Bronchial epithelial cell (primary cell): ENCODE measurements at regions not wholly inside any gene's neighbourhood (a gene's known extent, or its start where the extent isn't known, plus 50 kb on each side); places are given as distances from the start of the nearest gene placed in this dataset.

Source experiments
- DNase-seq: peaks from one replicate; pipeline ENCODE4 v3.0.0-alpha.2; 2010; ENCODE audit warnings: low read depth
- FAIRE-seq: peaks from 2 replicates; lab custom pipeline; 2011; peaks lifted over from hg19 to GRCh38; lab: Jason Lieb, UNC
- H3K27me3 ChIP-seq: 2 replicates; pipeline ENCODE4 v1.5.1; 2011; ENCODE audit warnings: low read length; ENCODE audit not compliant: control insufficient read depth, insufficient read depth
- H3K36me3 ChIP-seq: 2 replicates; pipeline ENCODE4 v1.5.1; 2011; ENCODE audit warnings: low read length; ENCODE audit not compliant: control insufficient read depth, insufficient read depth
- H3K4me3 ChIP-seq: 2 replicates; pipeline ENCODE4 v1.5.1; 2011; ENCODE audit warnings: mild to moderate bottlenecking, low read depth, low read length, control low read depth
- CTCF ChIP-seq: IDR thresholded peaks from 2 replicates; pipeline ENCODE4 v1.5.1; 2011; ENCODE audit warnings: mild to moderate bottlenecking, moderate library complexity, low read length, control low read depth, inconsistent platforms; ENCODE audit not compliant: insufficient read depth, severe bottlenecking

DNA sequence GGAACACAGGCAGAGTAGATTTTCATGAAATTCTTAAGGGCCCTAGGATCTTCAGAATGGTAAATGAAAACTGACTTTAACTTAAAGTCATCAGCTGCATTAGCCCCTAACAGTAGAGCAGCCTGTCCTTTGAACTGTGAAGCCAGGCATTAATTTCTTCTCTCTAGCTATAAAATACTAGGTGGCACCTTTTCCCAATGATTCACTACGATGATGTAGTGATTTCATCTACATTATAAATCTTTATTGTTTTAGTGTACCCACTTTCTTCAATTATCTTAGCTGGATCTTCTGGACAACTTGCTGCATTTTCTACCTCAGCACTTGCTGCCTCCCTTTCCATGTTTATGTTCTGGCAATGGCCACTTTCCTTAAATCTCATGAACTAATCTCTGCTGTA lies 290.5 kb downstream of the NOL4 start:
- FAIRE-seq = no peak

DNA sequence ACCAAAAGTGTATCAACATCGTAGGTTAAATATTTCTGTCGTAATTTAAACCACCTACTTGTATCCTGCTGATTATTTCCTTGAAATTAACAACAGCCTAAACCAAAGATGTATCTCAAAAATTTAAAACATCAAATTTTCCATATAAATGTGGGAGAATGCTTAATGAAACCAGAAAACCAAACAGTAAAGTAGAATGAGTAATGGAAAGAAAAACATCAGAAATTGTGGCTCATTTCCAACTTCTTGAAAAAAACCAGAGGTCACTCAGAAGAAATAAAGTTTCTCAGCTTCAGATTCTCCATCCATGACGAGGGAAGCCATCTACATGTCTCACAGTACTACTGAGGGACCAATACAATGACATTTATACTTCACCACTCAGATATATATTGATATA lies 296.5 kb downstream of the NOL4 start:
- TF ChIP-seq CTCF = no peak
- no peak for DNase-seq

More for the DNA sequence above, 290.5 kb downstream of the NOL4 start:
- Histone ChIP-seq H3K4me3 (no peak overlapping the region), H3K27me3 (no peaks in the 10 kb centered on the region), H3K36me3 (no peaks in the 10 kb centered on the region)
- no peak for TF ChIP-seq CTCF
- DNase-seq = no peak

GRCh38 chr18:33924576-33924975 lies 300.1 kb downstream of the NOL4 start:
- Histone ChIP-seq H3K36me3 (no peaks in the 10 kb centered on the region), H3K27me3 (no peaks in the 10 kb centered on the region), H3K4me3 (no peak overlapping the region)
- FAIRE-seq (no peak), DNase-seq (no peak)
- TF ChIP-seq CTCF = no peak

More for the DNA sequence above, 296.5 kb downstream of the NOL4 start:
- no peak for FAIRE-seq
- Histone ChIP-seq H3K4me3 (no peak overlapping the region), H3K36me3 (no peaks in the 10 kb centered on the region), H3K27me3 (no peaks in the 10 kb centered on the region)

- DNase-seq (no peak), FAIRE-seq (no peak)
- TF ChIP-seq CTCF = no peak
- Histone ChIP-seq H3K4me3 (no peak overlapping the region), H3K27me3 (no peaks in the 10 kb centered on the region), H3K36me3 (no peaks in the 10 kb centered on the region)
Observed at GRCh38 chr18:33923980-33924379, 300.7 kb downstream of the NOL4 start.

DNA sequence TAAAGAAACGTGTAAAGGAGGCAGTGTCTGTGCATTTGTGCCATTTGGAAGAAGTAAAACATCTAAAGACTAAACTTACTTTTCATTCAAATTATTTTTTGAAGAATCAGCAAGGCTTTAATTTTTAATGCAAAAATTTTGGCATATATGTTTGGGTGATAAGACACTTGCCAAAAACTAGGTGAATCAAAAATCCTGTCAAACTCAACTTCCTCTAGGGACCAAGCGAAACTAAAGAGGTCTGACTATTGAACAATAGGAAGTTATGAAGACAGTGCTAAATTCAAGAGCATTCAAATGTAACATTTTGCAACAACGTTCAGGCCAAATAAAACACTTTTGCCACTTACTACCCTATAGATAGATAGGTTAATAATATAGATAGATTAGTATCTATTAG lies 306.1 kb downstream of the NOL4 start:
- no peak for FAIRE-seq
- no peak for TF ChIP-seq CTCF
- H3K27me3 ChIP-seq = no peaks in the 10 kb centered on the region

DNA sequence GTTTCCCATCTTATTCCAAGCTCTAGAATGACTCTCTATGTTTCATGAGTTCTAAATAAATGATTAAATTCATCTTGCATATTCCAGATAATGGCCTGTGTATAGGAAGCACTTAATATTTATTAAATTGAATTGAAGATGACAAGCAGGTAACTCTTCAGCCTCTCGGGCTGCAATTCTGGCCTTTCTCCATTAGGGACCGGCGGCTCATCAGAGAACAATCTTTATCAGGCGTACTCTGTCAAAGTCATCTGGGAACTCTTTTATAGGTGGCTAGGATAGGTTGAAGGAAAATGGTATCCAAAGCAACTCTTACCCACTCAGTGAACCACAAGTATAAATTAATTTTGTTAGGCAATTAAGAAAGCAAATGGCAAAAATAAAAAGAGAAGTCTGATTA lies 308.5 kb downstream of the NOL4 start:
- no peaks in the 10 kb centered on the region for H3K36me3 ChIP-seq
- DNase-seq (no peak), FAIRE-seq (no peak)
- no peak for TF ChIP-seq CTCF
- no peak overlapping the region for H3K4me3 ChIP-seq
- no peaks in the 10 kb centered on the region for H3K27me3 ChIP-seq

More for the DNA sequence above, 306.1 kb downstream of the NOL4 start:
- H3K36me3 ChIP-seq = no peaks in the 10 kb centered on the region
- DNase-seq = no peak
- H3K4me3 ChIP-seq = no peak overlapping the region
